HEK293 (cell line): ENCODE measurements at regions not wholly inside any gene's neighbourhood (a gene's known extent, or its start where the extent isn't known, plus 50 kb on each side); places are given as distances from the start of the nearest gene placed in this dataset.

Experiments
- BCL11A ChIP-seq: fragments of 450-650 bp; formaldehyde crosslinking; IDR thresholded peaks from 2 replicates; pipeline ENCODE4 v1.5.1; 2016; ENCODE audit warnings: low read depth, missing biosample characterization, missing genetic modification characterization
- CTCF ChIP-seq: fragments of 450-650 bp; formaldehyde crosslinking; IDR thresholded peaks from 2 replicates; pipeline ENCODE4 v1.5.1; 2016; ENCODE audit warnings: missing biosample characterization, missing genetic modification characterization
- KLF1 ChIP-seq: fragments of 450-650 bp; formaldehyde crosslinking; IDR thresholded peaks from 2 replicates; pipeline ENCODE4 v1.5.1; 2016; ENCODE audit warnings: missing biosample characterization, missing genetic modification characterization
- ZNF140 ChIP-seq: fragments of 450-650 bp; formaldehyde crosslinking; IDR thresholded peaks from 2 replicates; pipeline ENCODE4 v1.5.1; 2016; ENCODE audit warnings: missing biosample characterization, missing genetic modification characterization
- ZNF169 ChIP-seq: fragments of 450-650 bp; formaldehyde crosslinking; IDR thresholded peaks from 2 replicates; pipeline ENCODE4 v1.5.1; 2016; ENCODE audit warnings: missing biosample characterization, missing genetic modification characterization
- ZNF391 ChIP-seq: fragments of 450-650 bp; formaldehyde crosslinking; IDR thresholded peaks from 2 replicates; pipeline ENCODE4 v1.5.1; 2016; ENCODE audit warnings: low read depth, missing biosample characterization, missing genetic modification characterization, borderline replicate concordance
- ZNF513 ChIP-seq: fragments of 450-650 bp; IDR thresholded peaks from 2 replicates; pipeline ENCODE4 v1.5.1; 2018; ENCODE audit warnings: missing biosample characterization, missing genetic modification characterization
- ZNF529 ChIP-seq: fragments of 450-650 bp; formaldehyde crosslinking; IDR thresholded peaks from 2 replicates; pipeline ENCODE4 v1.5.1; 2017; ENCODE audit warnings: missing genetic modification characterization, missing biosample characterization; ENCODE audit not compliant: insufficient replicate concordance
- ZNF555 ChIP-seq: fragments of 450-650 bp; formaldehyde crosslinking; conservative IDR thresholded peaks from 2 replicates; pipeline ENCODE4 v1.5.1; 2017; ENCODE audit warnings: missing biosample characterization, mild to moderate bottlenecking, missing genetic modification characterization, inconsistent platforms
- ZNF654 ChIP-seq: fragments of 450-650 bp; formaldehyde crosslinking; IDR thresholded peaks from 2 replicates; pipeline ENCODE4 v1.5.1; 2016; ENCODE audit warnings: low read depth, missing biosample characterization, missing genetic modification characterization
- TF ChIP-seq, protein P1 (sequence below): fragments of 450-650 bp; formaldehyde crosslinking; conservative IDR thresholded peaks from 2 replicates; pipeline ENCODE4 v1.5.1; 2016; ENCODE audit warnings: low read depth, missing biosample characterization, missing genetic modification characterization
- TF ChIP-seq, protein P2 (sequence below): fragments of 450-650 bp; formaldehyde crosslinking; IDR thresholded peaks from 2 replicates; pipeline ENCODE4 v1.5.1; 2016; ENCODE audit warnings: missing biosample characterization, missing genetic modification characterization
- TF ChIP-seq, protein P3 (sequence below): fragments of 450-650 bp; formaldehyde crosslinking; IDR thresholded peaks from 2 replicates; pipeline ENCODE4 v1.5.1; 2016; ENCODE audit warnings: missing biosample characterization, missing genetic modification characterization

DNA sequence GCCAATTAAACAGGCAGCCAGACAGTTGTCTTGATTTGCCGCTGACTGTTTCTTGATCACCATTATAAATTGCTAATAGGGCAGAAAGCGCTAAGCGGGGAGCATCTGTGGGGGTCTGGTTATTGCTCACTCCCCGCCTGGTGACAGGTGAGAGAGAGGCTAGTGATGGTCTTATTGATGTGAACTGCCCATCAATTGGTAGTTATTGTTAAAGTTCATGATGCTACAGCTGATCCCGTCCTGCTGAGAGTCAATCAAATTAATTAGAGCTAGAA is 148.5 kb downstream of the LNPK start:
- TF ChIP-seq, protein P1, sequence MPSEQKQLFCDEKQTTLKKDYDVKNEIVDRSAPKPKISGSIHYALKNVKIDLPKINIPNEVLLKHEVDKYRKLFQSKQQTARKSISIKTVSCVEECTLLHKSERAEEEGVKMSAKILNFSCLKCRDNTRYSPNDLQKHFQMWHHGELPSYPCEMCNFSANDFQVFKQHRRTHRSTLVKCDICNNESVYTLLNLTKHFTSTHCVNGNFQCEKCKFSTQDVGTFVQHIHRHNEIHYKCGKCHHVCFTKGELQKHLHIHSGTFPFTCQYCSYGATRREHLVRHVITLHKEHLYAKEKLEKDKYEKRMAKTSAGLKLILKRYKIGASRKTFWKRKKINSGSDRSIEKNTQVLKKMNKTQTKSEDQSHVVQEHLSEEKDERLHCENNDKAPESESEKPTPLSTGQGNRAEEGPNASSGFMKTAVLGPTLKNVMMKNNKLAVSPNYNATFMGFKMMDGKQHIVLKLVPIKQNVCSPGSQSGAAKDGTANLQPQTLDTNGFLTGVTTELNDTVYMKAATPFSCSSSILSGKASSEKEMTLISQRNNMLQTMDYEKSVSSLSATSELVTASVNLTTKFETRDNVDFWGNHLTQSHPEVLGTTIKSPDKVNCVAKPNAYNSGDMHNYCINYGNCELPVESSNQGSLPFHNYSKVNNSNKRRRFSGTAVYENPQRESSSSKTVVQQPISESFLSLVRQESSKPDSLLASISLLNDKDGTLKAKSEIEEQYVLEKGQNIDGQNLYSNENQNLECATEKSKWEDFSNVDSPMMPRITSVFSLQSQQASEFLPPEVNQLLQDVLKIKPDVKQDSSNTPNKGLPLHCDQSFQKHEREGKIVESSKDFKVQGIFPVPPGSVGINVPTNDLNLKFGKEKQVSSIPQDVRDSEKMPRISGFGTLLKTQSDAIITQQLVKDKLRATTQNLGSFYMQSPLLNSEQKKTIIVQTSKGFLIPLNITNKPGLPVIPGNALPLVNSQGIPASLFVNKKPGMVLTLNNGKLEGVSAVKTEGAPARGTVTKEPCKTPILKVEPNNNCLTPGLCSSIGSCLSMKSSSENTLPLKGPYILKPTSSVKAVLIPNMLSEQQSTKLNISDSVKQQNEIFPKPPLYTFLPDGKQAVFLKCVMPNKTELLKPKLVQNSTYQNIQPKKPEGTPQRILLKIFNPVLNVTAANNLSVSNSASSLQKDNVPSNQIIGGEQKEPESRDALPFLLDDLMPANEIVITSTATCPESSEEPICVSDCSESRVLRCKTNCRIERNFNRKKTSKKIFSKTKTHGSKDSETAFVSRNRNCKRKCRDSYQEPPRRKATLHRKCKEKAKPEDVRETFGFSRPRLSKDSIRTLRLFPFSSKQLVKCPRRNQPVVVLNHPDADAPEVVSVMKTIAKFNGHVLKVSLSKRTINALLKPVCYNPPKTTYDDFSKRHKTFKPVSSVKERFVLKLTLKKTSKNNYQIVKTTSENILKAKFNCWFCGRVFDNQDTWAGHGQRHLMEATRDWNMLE (tag by site-specific recombination): no peak
- TF ChIP-seq BCL11A (tag by site-specific recombination) (no peak), ZNF654 (tag by site-specific recombination) (no peak), CTCF (tag by site-specific recombination) (no peak), ZNF555 (tag by site-specific recombination) (no peak), ZNF529 (tag by site-specific recombination) (no peak), ZNF391 (tag by site-specific recombination) (no peak), ZNF513 (tag by site-specific recombination) (no peak), ZNF169 (no peak), KLF1 (tag by site-specific recombination) (no peak), ZNF140 (tag by site-specific recombination) (no peak)
- TF ChIP-seq, protein P2, sequence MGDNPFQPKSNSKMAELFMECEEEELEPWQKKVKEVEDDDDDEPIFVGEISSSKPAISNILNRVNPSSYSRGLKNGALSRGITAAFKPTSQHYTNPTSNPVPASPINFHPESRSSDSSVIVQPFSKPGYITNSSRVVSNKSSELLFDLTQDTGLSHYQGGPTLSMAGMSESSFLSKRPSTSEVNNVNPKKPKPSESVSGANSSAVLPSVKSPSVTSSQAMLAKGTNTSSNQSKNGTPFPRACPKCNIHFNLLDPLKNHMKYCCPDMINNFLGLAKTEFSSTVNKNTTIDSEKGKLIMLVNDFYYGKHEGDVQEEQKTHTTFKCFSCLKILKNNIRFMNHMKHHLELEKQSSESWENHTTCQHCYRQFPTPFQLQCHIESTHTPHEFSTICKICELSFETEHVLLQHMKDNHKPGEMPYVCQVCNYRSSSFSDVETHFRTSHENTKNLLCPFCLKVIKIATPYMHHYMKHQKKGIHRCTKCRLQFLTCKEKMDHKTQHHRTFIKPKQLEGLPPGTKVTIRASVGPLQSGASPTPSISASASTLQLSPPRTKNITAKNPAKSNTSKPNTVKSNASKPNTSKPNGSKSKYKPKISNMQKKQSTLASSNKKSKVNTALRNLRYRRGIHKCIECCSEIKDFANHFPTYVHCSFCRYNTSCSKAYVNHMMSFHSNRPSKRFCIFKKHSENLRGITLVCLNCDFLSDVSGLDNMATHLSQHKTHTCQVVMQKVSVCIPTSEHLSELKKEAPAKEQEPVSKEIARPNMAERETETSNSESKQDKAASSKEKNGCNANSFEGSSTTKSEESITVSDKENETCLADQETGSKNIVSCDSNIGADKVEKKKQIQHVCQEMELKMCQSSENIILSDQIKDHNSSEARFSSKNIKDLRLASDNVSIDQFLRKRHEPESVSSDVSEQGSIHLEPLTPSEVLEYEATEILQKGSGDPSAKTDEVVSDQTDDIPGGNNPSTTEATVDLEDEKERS (tag by site-specific recombination): no peak
- TF ChIP-seq, protein P3, sequence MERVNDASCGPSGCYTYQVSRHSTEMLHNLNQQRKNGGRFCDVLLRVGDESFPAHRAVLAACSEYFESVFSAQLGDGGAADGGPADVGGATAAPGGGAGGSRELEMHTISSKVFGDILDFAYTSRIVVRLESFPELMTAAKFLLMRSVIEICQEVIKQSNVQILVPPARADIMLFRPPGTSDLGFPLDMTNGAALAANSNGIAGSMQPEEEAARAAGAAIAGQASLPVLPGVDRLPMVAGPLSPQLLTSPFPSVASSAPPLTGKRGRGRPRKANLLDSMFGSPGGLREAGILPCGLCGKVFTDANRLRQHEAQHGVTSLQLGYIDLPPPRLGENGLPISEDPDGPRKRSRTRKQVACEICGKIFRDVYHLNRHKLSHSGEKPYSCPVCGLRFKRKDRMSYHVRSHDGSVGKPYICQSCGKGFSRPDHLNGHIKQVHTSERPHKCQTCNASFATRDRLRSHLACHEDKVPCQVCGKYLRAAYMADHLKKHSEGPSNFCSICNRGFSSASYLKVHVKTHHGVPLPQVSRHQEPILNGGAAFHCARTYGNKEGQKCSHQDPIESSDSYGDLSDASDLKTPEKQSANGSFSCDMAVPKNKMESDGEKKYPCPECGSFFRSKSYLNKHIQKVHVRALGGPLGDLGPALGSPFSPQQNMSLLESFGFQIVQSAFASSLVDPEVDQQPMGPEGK (tag by site-specific recombination): no peak
